ENCODE measurements at regions not wholly inside any gene's neighbourhood (a gene's known extent, or its start where the extent isn't known, plus 50 kb on each side); places are given as distances from the start of the nearest gene placed in this dataset.
"Not testable (repeated sequence)": the region's sequence is repeated elsewhere in the genome, so short reads cannot be mapped to it uniquely, and the experiment has no call there.

- no peak for DNase-seq
Observed at GRCh38 chrX:26851981-26852380, 611.2 kb downstream of the PPP4R3C start.

DNA sequence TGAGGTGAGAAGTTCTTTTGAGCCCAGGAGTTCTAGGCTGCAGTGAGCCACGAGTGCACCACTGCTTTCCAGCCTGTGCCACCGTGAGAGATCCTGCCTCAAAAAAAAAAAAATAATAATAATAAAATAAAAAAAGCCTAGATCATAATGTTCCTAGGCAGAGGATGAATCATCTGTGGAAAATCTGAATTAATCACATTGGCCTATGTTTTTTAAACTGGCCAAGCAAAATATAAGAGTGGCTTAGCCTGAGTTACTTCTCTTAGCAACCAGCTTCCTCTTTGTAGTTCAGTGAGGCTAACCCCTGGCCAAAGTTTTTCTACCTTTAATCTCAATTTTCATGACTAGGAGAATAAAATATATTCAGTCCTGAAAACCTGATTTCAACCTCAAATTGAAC is 614.6 kb downstream of the PPP4R3C start:
- no peak for DNase-seq

DNA sequence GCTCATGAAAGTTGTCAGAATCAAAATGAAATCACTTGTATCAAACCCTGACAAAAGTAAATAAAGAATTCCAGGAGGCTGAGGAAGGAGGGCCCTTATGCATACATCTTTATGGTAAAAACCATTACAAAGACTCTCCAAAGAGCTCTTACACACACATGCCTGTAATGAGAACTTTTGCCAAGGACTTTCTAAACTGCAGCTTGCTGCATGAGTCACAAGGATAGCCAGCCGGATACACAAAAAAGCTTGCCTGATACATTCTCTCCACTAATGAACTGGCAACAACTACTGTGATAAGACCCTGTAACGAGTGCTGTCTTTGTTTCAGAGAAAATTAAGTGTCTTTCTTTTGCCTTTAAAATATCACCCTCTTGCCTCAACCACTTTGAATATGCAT is 618.1 kb downstream of the PPP4R3C start:
- DNase-seq: no peak

DNA sequence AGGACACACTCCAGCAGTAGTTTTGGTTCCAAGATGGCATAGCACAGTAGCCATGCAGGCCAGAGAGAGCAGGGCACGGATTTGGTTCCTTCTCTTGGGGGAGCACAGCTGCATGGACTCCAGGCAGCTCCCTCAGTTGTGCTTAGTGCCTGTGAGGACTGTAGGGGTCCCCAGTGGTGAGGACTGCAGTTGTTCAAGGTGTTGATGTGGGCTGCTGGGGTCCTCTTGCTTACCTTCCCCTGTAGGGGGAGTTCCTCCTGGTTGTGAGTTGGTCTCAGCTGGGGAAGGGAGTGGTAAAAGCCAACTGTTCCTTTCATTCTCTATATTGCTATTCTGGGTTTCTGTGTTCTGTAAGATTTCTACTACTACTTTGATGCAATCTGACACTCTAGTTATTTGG is 606.5 kb downstream of the MAGEB5 start:
- no peak for DNase-seq

- DNase-seq: no peak
Observed at GRCh38 chrX:26789751-26790150, 573.8 kb downstream of the MAGEB5 start.

DNA sequence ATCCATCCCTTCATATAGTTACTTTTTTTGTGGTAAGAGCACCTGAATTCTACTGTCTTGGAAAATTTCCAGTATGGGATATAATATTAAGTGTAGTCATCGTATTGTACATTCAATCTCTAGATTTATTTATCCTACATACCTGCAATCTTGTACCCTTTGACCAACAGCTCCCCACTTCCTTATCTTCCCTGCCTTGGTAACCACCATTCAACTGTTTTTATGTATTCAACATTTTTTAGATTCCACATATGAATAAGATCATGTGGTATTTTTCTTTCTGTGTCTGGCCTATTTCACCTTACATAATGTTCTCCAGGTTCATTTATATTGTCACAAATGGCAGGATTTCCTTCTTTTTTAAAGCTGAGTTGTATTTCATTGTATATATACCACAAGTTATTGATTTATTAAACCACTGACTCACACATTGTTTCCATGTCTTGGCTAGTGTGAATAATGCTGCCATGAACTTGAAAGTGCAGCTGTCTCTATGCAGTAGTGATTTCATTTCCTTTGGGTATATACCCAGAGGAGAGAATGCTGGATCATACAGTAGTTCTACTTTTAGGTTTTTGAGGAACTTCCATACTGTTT is 572.5 kb downstream of the MAGEB5 start:
- DNase-seq: no peak

- no peak for DNase-seq
Observed at GRCh38 chrX:26783512-26784225, 567.7 kb downstream of the MAGEB5 start.

- no peak for DNase-seq
Observed at GRCh38 chrX:26778320-26778888, 562.4 kb downstream of the MAGEB5 start.

- DNase-seq: no peak
Observed at GRCh38 chrX:26762253-26762652, 546.3 kb downstream of the MAGEB5 start.

DNA sequence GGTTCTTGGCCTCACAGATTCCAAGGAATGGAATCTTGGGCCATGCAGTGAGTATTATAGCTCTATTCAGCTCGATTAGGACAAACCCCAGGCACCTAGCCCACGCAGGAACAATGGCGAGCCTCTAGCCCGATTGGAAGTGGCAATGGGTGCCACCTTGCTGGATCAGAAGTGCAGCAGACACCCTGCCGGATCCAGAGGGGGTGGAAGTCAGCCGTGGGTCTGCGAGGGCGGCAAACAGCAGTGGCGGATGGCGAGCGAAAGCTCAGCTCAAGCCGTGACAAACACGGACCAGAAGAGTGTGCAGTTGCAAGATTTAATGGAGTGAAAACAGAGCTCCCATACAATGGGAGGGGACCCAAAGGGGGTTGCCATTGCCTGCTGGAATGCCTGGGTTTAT is 539.8 kb downstream of the MAGEB5 start:
- DNase-seq: not testable (repeated sequence)

GRCh38 chrX:26747877-26748276 is 531.9 kb downstream of the MAGEB5 start:
- DNase-seq: no peak

DNA sequence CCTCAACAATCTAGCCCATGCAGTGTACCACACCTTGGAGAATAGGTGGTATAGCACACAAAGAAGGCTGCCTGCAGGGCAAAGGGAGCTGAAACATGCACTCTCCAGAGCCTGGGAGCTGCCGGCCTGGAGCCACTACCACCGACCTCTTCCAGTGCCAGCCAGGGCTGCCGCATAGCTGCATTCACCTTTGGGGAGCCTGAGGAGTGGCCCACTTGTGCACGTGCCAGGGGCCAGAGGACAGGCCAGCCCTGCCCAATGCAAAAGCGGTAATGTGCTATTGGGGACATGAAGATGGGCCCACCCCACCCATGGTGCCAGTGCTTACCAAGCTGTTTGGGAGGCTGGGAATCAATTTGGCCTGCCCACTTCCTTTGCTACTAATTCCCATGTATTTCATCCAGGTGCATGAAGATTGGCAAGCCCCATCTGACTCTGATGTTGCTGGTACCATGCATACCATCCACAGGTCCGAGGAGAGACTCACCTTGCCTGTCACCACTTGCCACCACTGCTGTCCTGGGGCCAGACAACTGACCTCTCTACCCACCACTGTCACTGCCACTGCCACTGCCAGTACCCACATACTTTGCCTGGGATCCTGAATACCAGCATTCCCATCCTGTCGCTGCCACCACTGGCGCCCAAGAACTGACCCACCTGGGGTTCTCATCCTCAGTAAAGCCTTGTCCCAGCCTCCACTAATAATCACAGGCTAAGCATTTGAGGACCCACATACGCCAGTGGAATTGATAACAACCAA is 506.9 kb downstream of the MAGEB5 start:
- DNase-seq: no peak

- DNase-seq: no peak
Observed at GRCh38 chrX:26672571-26672970, 456.6 kb downstream of the MAGEB5 start.

DNA sequence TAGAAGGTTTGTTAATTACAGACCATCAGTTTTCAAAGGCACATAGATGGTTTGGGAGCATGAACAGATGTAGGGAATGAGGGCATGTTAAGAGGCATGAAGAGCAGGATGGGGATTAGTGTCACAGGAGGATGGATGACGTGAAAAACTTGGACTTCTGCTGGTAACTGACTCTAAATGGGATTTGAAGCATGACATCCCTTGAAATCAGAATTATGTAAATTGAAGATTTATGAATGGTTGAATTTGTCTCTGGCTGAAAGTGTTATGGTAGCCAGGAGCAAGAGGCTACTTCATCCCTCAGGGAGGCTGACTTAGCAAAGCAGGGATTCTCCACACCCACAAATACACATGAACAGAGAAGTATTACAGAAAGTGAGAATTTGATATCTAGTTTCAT is 454.6 kb downstream of the MAGEB5 start:
- DNase-seq: no peak

DNA sequence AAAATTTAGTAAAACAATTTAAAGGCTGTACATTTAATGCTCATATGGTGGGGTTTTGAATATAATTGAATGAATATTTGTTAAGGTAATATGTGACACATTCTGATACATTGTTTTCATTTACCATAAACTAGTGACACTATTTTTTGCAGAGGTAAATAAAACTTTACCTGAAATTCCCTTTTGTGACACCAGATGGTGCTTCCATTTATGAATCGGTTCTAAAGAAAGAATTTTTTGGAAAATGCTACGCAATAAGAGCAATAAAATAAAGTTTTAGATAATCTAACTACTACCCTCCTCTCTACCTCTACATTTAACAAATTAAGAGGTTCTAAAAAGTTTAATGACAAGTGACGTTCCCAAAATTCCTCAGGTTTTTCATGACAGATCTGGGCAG is 448.9 kb downstream of the MAGEB5 start:
- no peak for DNase-seq

DNA sequence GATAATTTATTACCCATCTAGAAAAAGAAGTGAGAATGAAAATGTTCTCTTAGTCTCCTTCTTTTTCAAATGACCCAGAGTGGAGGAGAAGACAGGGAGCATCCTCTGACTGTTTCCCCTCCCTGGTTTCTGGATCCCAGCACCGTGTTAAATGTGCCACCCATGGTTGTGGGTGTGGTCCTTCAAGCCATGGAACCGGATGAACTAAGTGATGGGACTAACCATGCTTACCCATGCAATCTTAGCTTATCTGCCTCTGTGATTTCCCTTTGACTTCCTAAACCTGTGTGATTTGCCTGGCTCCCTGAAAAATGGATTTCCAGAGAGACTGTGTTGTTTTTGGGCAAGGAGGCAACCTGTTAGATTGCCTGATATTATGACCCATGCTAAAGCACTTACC is 437.1 kb downstream of the MAGEB5 start:
- no peak for DNase-seq

- DNase-seq: no peak
Observed at GRCh38 chrX:26651755-26652154, 435.8 kb downstream of the MAGEB5 start.

DNA sequence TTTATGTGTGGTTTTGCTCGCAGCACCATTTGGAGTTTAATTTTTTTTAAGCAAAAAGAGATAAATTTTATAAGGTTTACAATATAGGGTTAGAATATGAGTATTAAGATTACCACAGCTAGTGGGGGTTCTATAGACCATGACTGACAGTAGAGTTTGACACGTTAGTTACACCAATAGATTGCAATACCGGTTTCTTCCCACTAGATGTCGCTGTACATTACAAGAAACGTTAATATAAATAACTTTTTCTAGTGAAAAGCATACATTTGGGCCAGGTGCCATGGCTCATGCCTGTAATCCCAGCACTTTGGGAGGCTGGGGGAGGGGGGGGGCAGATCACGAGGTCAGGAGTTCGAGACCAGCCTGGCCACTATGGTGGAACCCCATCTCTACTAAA is 433.6 kb downstream of the MAGEB5 start:
- peak in 1 of 2 donors; percentile 18 for DNase-seq

DNA sequence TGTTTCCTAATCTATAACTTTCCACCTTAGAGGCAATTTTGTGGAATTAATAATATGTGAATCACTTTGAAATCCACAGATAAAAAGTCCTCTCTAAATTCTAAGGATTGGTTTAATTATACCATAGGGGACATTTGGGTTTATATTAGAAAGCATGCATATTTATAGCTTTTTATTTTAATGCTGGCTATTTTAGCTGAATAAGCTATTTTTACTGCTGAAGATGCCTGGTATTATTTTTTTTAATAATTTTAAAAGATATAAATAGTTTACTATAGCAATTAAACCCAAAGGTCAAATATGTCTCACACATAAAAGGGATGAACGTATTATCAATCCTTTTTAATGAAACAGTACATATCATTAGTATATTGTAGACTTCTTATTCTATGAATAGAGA is 415.4 kb downstream of the MAGEB5 start:
- no peak for DNase-seq

- DNase-seq: no peak
Observed at GRCh38 chrX:26613956-26614355, 398.0 kb downstream of the MAGEB5 start.

GRCh38 chrX:26606971-26607370 is 391.0 kb downstream of the MAGEB5 start:
- no peak for DNase-seq

- no peak for DNase-seq
Observed at GRCh38 chrX:26597981-26598380, 382.0 kb downstream of the MAGEB5 start.

GRCh38 chrX:26590849-26591248 is 374.9 kb downstream of the MAGEB5 start:
- no peak for DNase-seq

- DNase-seq: no peak
Observed at GRCh38 chrX:26586570-26586969, 370.6 kb downstream of the MAGEB5 start.
